T-cell (primary cell): ENCODE measurements at regions not wholly inside any gene's neighbourhood (a gene's known extent, or its start where the extent isn't known, plus 50 kb on each side); places are given as distances from the start of the nearest gene placed in this dataset.

ENCODE experiments used
- ATAC-seq, 4 experiments: fragments of 200-7000 bp in 3 of 4; fragments of 150-1000 bp in 1 of 4; cut with Tn5 transposase; replicated peaks in 1 of 4; 1 replicate in 3 of 4; 2 replicates in 1 of 4; pipeline ENCODE4 v1.10.0; 2021; ENCODE audit warnings: moderate library complexity in 3 of 4, mild to moderate bottlenecking in 2 of 4, moderate number of reproducible peaks in 1 of 4
- CTCF ChIA-PET, 2 donors: fragments of 300-600 bp; sonication (Branson Sonifier 250); formaldehyde crosslinking; loops; one replicate each; lab custom pipeline; 2022; ENCODE audit warnings: antibody characterized with exemption in 2 of 2; lab: Charles Lee
- POLR2A ChIA-PET, 2 donors: fragments of 300-600 bp; sonication (Branson Sonifier 250); formaldehyde crosslinking; loops; one replicate each; lab custom pipeline; 2022; ENCODE audit warnings: antibody characterized with exemption in 2 of 2; lab: Charles Lee
- DNase-seq, 35 experiments: peaks; one replicate each; pipeline versions ENCODE4 v3.0.0 to v3.0.0-alpha.2; 2013 to 2023
- H3K27ac ChIP-seq: one replicate; pipeline ENCODE4 v1.5.1; 2013; ENCODE audit warnings: low read length
- H3K27me3 ChIP-seq, 2 experiments: replicated peaks in 1 of 2; 1 replicate in 1 of 2; 2 replicates in 1 of 2; pipeline versions ENCODE4 v1.6.1 to v1.7.0; 2013; ENCODE audit warnings: low read length in 1 of 2, mixed read lengths in 1 of 2; ENCODE audit not compliant: control insufficient read depth in 2 of 2, insufficient read depth in 2 of 2; ENCODE audit errors: extremely low read depth in 1 of 2
- H3K36me3 ChIP-seq, 2 donors: 1 replicate in 1 of 2; 2 replicates in 1 of 2; pipeline versions ENCODE4 v1.6.1 to v1.7.0; 2013; ENCODE audit warnings: low read length in 1 of 2; ENCODE audit not compliant: control insufficient read depth in 2 of 2, insufficient read depth in 1 of 2; ENCODE audit errors: extremely low read depth in 1 of 2
- H3K4me1 ChIP-seq, 2 experiments: 1 replicate in 1 of 2; 2 replicates in 1 of 2; pipeline versions ENCODE4 v1.6.1 to v1.7.0; 2013; ENCODE audit warnings: low read length in 2 of 2, mixed read lengths in 1 of 2; ENCODE audit not compliant: insufficient read depth in 2 of 2, control insufficient read depth in 1 of 2; ENCODE audit errors: extremely low read depth in 1 of 2
- H3K4me3 ChIP-seq, 2 donors: 1 replicate in 1 of 2; 2 replicates in 1 of 2; pipeline versions ENCODE4 v1.5.1 to v1.7.0; 2013; ENCODE audit warnings: mild to moderate bottlenecking in 2 of 2, low read length in 1 of 2, moderate library complexity in 1 of 2; ENCODE audit not compliant: control insufficient read depth in 1 of 2; ENCODE audit errors: extremely low read depth in 1 of 2
- H3K9me3 ChIP-seq: 2 replicates; pipeline ENCODE4 v1.7.0; 2013
- H3K27ac Mint-ChIP-seq, 2 donors: one replicate each; pipeline ENCODE4 v1.8.0; 2020 to 2021; ENCODE audit warnings: mild to moderate bottlenecking in 2 of 2, mixed read lengths in 2 of 2
- H3K27me3 Mint-ChIP-seq, 2 donors: one replicate each; pipeline ENCODE4 v1.8.0; 2021 to 2022; ENCODE audit warnings: mixed read lengths in 2 of 2
- H3K36me3 Mint-ChIP-seq: one replicate; pipeline ENCODE4 v1.8.0; 2021; ENCODE audit warnings: mixed read lengths
- H3K4me1 Mint-ChIP-seq, 3 donors: one replicate each; pipeline ENCODE4 v1.8.0; 2020 to 2022; ENCODE audit warnings: mixed read lengths in 3 of 3, mild to moderate bottlenecking in 1 of 3
- H3K4me3 Mint-ChIP-seq, 3 donors: one replicate each; pipeline ENCODE4 v1.8.0; 2020 to 2022; ENCODE audit warnings: mild to moderate bottlenecking in 3 of 3, mixed read lengths in 3 of 3, moderate library complexity in 3 of 3
- H3K9me3 Mint-ChIP-seq, 3 donors: one replicate each; pipeline ENCODE4 v1.8.0; 2020 to 2022; ENCODE audit warnings: mixed read lengths in 3 of 3
- WGBS: methylation state at CpG from one replicate; pipeline ENCODE4 v1.1.5; 2013; ENCODE audit warnings: missing lambda C conversion rate; ENCODE audit not compliant: insufficient coverage; 5-methylcytosine and 5-hydroxymethylcytosine counted together

GRCh38 chr16:74232806-74233465 is 63.7 kb upstream of the PSMD7 start:
- no peaks in the 10 kb centered on the region for H3K9me3 Mint-ChIP-seq

GRCh38 chr16:74230126-74230525 is 66.5 kb upstream of the PSMD7 start:
- DNase-seq, result no peak
- H3K9me3 Mint-ChIP-seq, result no peaks in the 10 kb centered on the region
- CTCF ChIA-PET, result no interaction called here
- H3K36me3 Mint-ChIP-seq, result no peaks in the 10 kb centered on the region
- no CpG with 5 or more reads among the region's 6 CpGs for WGBS
- no peak for ATAC-seq
- no peaks in the 10 kb centered on the region for H3K4me1 Mint-ChIP-seq
- Histone ChIP-seq H3K4me1 (no peaks in the 10 kb centered on the region), H3K36me3 (no peaks in the 10 kb centered on the region), H3K27me3 (peaks cover 0 to 8% of the 10 kb centered on the region in 2 experiments), H3K27ac (no peak overlapping the region), H3K4me3 (no peak overlapping the region), H3K9me3 (no peaks in the 10 kb centered on the region)
- H3K27me3 Mint-ChIP-seq, result peaks cover 4 to 12% of the 10 kb centered on the region in 2 donors
- POLR2A ChIA-PET, result no interaction called here
- H3K27ac Mint-ChIP-seq, result no peak overlapping the region
- no peak overlapping the region for H3K4me3 Mint-ChIP-seq

More at GRCh38 chr16:74232806-74233465, 63.7 kb upstream of the PSMD7 start:
- Histone ChIP-seq H3K4me3 (no peak overlapping the region), H3K9me3 (no peaks in the 10 kb centered on the region), H3K4me1 (no peaks in the 10 kb centered on the region), H3K27me3 (peaks cover 0 to under 1% of the 10 kb centered on the region in 2 experiments), H3K27ac (no peak overlapping the region), H3K36me3 (no peaks in the 10 kb centered on the region)
- peaks cover 12 to 14% of the 10 kb centered on the region in 2 donors for H3K27me3 Mint-ChIP-seq
- DNase-seq, result no peak
- WGBS, result 80% methylated on average over 1 of the region's 2 CpGs
- H3K27ac Mint-ChIP-seq, result no peak overlapping the region
- CTCF ChIA-PET, result no interaction called here
- no peak for ATAC-seq
- H3K36me3 Mint-ChIP-seq, result no peaks in the 10 kb centered on the region
- no peak overlapping the region for H3K4me3 Mint-ChIP-seq
- POLR2A ChIA-PET, result no interaction called here
- H3K4me1 Mint-ChIP-seq, result no peaks in the 10 kb centered on the region

- Histone ChIP-seq H3K9me3 (no peaks in the 10 kb centered on the region), H3K4me1 (no peaks in the 10 kb centered on the region), H3K4me3 (no peak overlapping the region), H3K27ac (no peak overlapping the region), H3K36me3 (no peaks in the 10 kb centered on the region), H3K27me3 (peaks cover 0 to 8% of the 10 kb centered on the region in 2 experiments)
- Mint-ChIP-seq H3K27me3 (peaks cover 3 to 15% of the 10 kb centered on the region in 2 donors), H3K9me3 (no peaks in the 10 kb centered on the region), H3K4me1 (no peaks in the 10 kb centered on the region), H3K27ac (no peak overlapping the region), H3K36me3 (no peaks in the 10 kb centered on the region), H3K4me3 (no peak overlapping the region)
- ATAC-seq (no peak), DNase-seq (no peak)
- POLR2A ChIA-PET, result no interaction called here
- CTCF ChIA-PET, result interaction anchor here in 1 of 2 donors (0.6 kb wide), 1 partner anchor 24 kb away, joined by 4 read pairs; no protein-coding TSS in a partner anchor
- no CpG with 5 or more reads among the region's 6 CpGs for WGBS
Measured at GRCh38 chr16:74226338-74226954, 70.2 kb upstream of the PSMD7 start.

- Mint-ChIP-seq H3K4me1 (peaks cover 0 to 1% (median 0%) of the 10 kb centered on the region in 3 donors), H3K36me3 (no peaks in the 10 kb centered on the region), H3K9me3 (no peaks in the 10 kb centered on the region), H3K4me3 (no peak overlapping the region), H3K27me3 (peaks cover 4 to 22% of the 10 kb centered on the region in 2 donors), H3K27ac (no peak overlapping the region)
- no peak overlapping the region for H3K27ac ChIP-seq
- CTCF ChIA-PET, result interaction anchor here in 1 of 2 donors (0.6 to 0.7 kb wide), 2 partner anchors 11 to 18 kb away, joined by 3 to 5 read pairs; no protein-coding TSS in a partner anchor
- ATAC-seq, result no peak
- H3K4me1 ChIP-seq, result no peaks in the 10 kb centered on the region
- POLR2A ChIA-PET, result no interaction called here
- H3K4me3 ChIP-seq, result no peak overlapping the region
- H3K36me3 ChIP-seq, result no peaks in the 10 kb centered on the region
- no peak for DNase-seq
- no CpG with 5 or more reads among the region's 10 CpGs for WGBS
- H3K27me3 ChIP-seq, result peaks cover under 1 to 8% of the 10 kb centered on the region in 2 experiments
- no peaks in the 10 kb centered on the region for H3K9me3 ChIP-seq
Measured at GRCh38 chr16:74224828-74225612, 71.6 kb upstream of the PSMD7 start.

GRCh38 chr16:74221828-74222227 is 74.8 kb upstream of the PSMD7 start:
- CTCF ChIA-PET, result interaction anchor here in 1 of 2 donors (0.6 kb wide), 1 partner anchor 19 kb away, joined by 4 read pairs; no protein-coding TSS in a partner anchor

GRCh38 chr16:74219706-74220105 is 76.9 kb upstream of the PSMD7 start:
- ChIA-PET CTCF (no interaction called here), POLR2A (no interaction called here)
- Mint-ChIP-seq H3K4me3 (no peak overlapping the region), H3K27me3 (peaks cover 6 to 13% of the 10 kb centered on the region in 2 donors), H3K9me3 (no peaks in the 10 kb centered on the region), H3K36me3 (no peaks in the 10 kb centered on the region), H3K27ac (no peak overlapping the region), H3K4me1 (peaks cover 0 to 6% (median 0%) of the 10 kb centered on the region in 3 donors)
- H3K36me3 ChIP-seq, result no peaks in the 10 kb centered on the region
- WGBS, result no CpG with 5 or more reads among the region's 1 CpG
- DNase-seq (no peak), ATAC-seq (no peak)
- no peaks in the 10 kb centered on the region for H3K4me1 ChIP-seq
- no peak overlapping the region for H3K4me3 ChIP-seq
- peaks cover 0 to 2% of the 10 kb centered on the region in 2 experiments for H3K27me3 ChIP-seq
- no peak overlapping the region for H3K27ac ChIP-seq
- H3K9me3 ChIP-seq, result no peaks in the 10 kb centered on the region

More at GRCh38 chr16:74221828-74222227, 74.8 kb upstream of the PSMD7 start:
- WGBS, result 75% methylated on average over 1 of the region's 3 CpGs
- Histone ChIP-seq H3K27me3 (peaks cover 0 to 2% of the 10 kb centered on the region in 2 experiments), H3K27ac (no peak overlapping the region), H3K4me3 (no peak overlapping the region), H3K4me1 (no peaks in the 10 kb centered on the region), H3K9me3 (no peaks in the 10 kb centered on the region), H3K36me3 (no peaks in the 10 kb centered on the region)
- Mint-ChIP-seq H3K27ac (no peak overlapping the region), H3K4me1 (peaks cover 0 to 6% (median 0%) of the 10 kb centered on the region in 3 donors), H3K9me3 (no peaks in the 10 kb centered on the region), H3K27me3 (peaks cover 6 to 13% of the 10 kb centered on the region in 2 donors), H3K36me3 (no peaks in the 10 kb centered on the region), H3K4me3 (no peak overlapping the region)
- DNase-seq, result no peak
- POLR2A ChIA-PET, result no interaction called here
- no peak for ATAC-seq
